ENCODE measurements at regions not wholly inside any gene's neighbourhood (a gene's known extent, or its start where the extent isn't known, plus 50 kb on each side); places are given as distances from the start of the nearest gene placed in this dataset.

DNA sequence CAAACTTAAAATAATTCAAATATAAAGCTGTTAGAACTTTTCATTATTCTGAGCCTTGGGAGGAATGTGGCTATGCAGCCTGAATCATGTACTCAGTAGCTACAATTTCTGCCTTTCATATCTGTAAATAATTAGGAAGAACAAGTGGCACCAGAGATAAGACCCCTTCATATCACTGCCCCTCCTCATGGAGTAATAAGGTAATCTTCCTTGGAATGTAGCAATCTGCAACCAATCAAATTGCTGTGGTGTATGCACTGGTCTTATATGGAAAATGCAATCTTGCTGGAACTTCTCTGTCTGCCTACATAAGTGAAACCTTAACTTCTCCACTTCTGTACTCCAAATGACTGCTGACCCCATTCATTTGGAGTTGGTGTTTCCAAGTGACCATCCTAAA lies 104.4 kb upstream of the VANGL1 start:
- intact Hi-C loops (cut with DNase I) = no loop called here
- H3K9me3 ChIP-seq = peaks cover 0 to 12% (median 0%) of the 10 kb centered on the region in 11 donors
- H3K36me3 ChIP-seq = no peaks in the 10 kb centered on the region
- H3K27ac ChIP-seq = no peak overlapping the region
- peaks cover 0 to 4% (median 0%) of the 10 kb centered on the region in 9 donors for H3K4me1 ChIP-seq
- ATAC-seq (no peak), DNase-seq (no peak)
- H3K27me3 ChIP-seq = no peaks in the 10 kb centered on the region
- no peak overlapping the region for H3K4me3 ChIP-seq
- no peak for TF ChIP-seq CTCF (IDR thresholded peaks at IDR 0.05)

DNA sequence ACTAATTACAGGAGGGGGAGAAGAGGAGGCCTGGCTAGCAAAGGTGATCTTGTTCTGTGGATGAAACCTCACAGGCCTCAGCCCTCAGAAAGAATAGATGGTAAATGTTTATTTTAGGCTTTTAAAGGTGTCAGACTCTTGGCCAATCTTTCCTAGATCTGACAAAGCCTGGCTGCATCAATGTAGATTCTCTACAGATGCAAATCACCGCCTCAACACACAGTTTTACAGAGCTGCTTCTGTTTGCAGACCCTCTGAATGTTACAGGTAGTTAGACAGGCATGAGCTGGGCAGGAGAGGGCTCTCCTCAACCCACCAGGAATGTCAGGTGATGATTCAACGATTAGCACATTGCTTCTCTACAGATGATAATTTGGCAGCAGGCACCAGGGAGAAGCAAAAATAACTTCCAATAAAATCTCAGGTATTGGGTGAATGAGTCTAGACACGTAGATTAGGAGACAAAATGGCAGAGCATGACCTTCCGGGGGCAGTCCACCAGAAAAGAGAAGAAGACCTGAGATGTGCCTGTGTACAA lies 105.4 kb upstream of the VANGL1 start:
- 88 to 93% methylated on average over 4 of the region's 4 CpGs for WGBS, 2 donors
- TF ChIP-seq CTCF (IDR thresholded peaks at IDR 0.05) = no peak
- intact Hi-C loops (cut with DNase I) = no loop called here
- Histone ChIP-seq H3K9me3 (peaks cover 0 to 12% (median 0%) of the 10 kb centered on the region in 11 donors), H3K36me3 (no peaks in the 10 kb centered on the region), H3K4me1 (peaks cover 0 to 15% (median 0%) of the 10 kb centered on the region in 9 donors), H3K27ac (no peak overlapping the region), H3K4me3 (no peak overlapping the region), H3K27me3 (no peaks in the 10 kb centered on the region)
- no peak for DNase-seq
- ATAC-seq = no peak

- DNase-seq = no peak
- intact Hi-C loops (cut with DNase I) = no loop called here
- 94 to 100% methylated on average over 1 of the region's 1 CpG for whole genome bisulfite sequencing, 2 donors
Measured at GRCh38 chr1:115534106-115534505, 107.7 kb upstream of the VANGL1 start.

GRCh38 chr1:115531631-115532264 lies 110.0 kb upstream of the VANGL1 start:
- DNase-seq = no peak
- 53 to 60% methylated on average over 6 of the region's 6 CpGs for WGBS, 2 donors
- ATAC-seq = no peak
- TF ChIP-seq CTCF (IDR thresholded peaks at IDR 0.05) = no peak
- Histone ChIP-seq H3K27me3 (no peaks in the 10 kb centered on the region), H3K4me1 (peaks cover 0 to 12% (median 5%) of the 10 kb centered on the region in 9 donors), H3K27ac (peak overlapping the region in 1 of 10 donors; percentile 2), H3K36me3 (no peaks in the 10 kb centered on the region), H3K9me3 (peaks cover 0 to 12% (median 0%) of the 10 kb centered on the region in 11 donors), H3K4me3 (no peak overlapping the region)
- intact Hi-C loops (cut with DNase I) = no loop called here

More at GRCh38 chr1:115534106-115534505, 107.7 kb upstream of the VANGL1 start:
- no peaks in the 10 kb centered on the region for H3K27me3 ChIP-seq
- ATAC-seq = no peak
- no peaks in the 10 kb centered on the region for H3K36me3 ChIP-seq
- peaks cover 0 to 16% (median 5%) of the 10 kb centered on the region in 9 donors for H3K4me1 ChIP-seq
- no peak for TF ChIP-seq CTCF (IDR thresholded peaks at IDR 0.05)
- H3K27ac ChIP-seq = no peak overlapping the region
- no peak overlapping the region for H3K4me3 ChIP-seq
- H3K9me3 ChIP-seq = peaks cover 0 to 12% (median 0%) of the 10 kb centered on the region in 11 donors
